ENCODE measurements at regions not wholly inside any gene's neighbourhood (a gene's known extent, or its start where the extent isn't known, plus 50 kb on each side); places are given as distances from the start of the nearest gene placed in this dataset.

GRCh38 chr6:144878577-144878976, 593.4 kb downstream of the UTRN start:
- TF ChIP-seq, protein P1, sequence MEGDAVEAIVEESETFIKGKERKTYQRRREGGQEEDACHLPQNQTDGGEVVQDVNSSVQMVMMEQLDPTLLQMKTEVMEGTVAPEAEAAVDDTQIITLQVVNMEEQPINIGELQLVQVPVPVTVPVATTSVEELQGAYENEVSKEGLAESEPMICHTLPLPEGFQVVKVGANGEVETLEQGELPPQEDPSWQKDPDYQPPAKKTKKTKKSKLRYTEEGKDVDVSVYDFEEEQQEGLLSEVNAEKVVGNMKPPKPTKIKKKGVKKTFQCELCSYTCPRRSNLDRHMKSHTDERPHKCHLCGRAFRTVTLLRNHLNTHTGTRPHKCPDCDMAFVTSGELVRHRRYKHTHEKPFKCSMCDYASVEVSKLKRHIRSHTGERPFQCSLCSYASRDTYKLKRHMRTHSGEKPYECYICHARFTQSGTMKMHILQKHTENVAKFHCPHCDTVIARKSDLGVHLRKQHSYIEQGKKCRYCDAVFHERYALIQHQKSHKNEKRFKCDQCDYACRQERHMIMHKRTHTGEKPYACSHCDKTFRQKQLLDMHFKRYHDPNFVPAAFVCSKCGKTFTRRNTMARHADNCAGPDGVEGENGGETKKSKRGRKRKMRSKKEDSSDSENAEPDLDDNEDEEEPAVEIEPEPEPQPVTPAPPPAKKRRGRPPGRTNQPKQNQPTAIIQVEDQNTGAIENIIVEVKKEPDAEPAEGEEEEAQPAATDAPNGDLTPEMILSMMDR (IDR thresholded peaks at IDR 0.05), result no peak
- no peak for TF ChIP-seq POLR2A (IDR thresholded peaks at IDR 0.05)
